Stomach (tissue), 4 donors: ENCODE measurements at regions not wholly inside any gene's neighbourhood (a gene's known extent, or its start where the extent isn't known, plus 50 kb on each side); places are given as distances from the start of the nearest gene placed in this dataset.

Experiments
- EP300 ChIP-seq: sonication (generic); formaldehyde crosslinking; IDR thresholded peaks from one replicate; pipeline ENCODE4 v1.6.1; 2017; ENCODE audit warnings: antibody characterized with exemption
- POLR2A ChIP-seq, 4 donors: fragments of 450-650 bp; IDR thresholded peaks; one replicate each; pipeline ENCODE4 v1.6.1; 2016; ENCODE audit warnings: antibody characterized with exemption in 4 of 4, control low read depth in 2 of 4, mild to moderate bottlenecking in 1 of 4, moderate library complexity in 1 of 4
- TF ChIP-seq, protein P1 (sequence below), 7 experiments: fragments of 450-650 bp in 4 of 7; fragments of 200-600 bp in 3 of 7; sonication (generic) in 3 of 7; IDR thresholded peaks; one replicate each; pipeline ENCODE4 v1.5.1; 2016 to 2019; ENCODE audit warnings: antibody characterized with exemption in 7 of 7, control low read depth in 2 of 7, mild to moderate bottlenecking in 1 of 7

- TF ChIP-seq EP300, result no peak
- no peak for TF ChIP-seq POLR2A (IDR thresholded peaks at IDR 0.05)
- TF ChIP-seq, protein P1, sequence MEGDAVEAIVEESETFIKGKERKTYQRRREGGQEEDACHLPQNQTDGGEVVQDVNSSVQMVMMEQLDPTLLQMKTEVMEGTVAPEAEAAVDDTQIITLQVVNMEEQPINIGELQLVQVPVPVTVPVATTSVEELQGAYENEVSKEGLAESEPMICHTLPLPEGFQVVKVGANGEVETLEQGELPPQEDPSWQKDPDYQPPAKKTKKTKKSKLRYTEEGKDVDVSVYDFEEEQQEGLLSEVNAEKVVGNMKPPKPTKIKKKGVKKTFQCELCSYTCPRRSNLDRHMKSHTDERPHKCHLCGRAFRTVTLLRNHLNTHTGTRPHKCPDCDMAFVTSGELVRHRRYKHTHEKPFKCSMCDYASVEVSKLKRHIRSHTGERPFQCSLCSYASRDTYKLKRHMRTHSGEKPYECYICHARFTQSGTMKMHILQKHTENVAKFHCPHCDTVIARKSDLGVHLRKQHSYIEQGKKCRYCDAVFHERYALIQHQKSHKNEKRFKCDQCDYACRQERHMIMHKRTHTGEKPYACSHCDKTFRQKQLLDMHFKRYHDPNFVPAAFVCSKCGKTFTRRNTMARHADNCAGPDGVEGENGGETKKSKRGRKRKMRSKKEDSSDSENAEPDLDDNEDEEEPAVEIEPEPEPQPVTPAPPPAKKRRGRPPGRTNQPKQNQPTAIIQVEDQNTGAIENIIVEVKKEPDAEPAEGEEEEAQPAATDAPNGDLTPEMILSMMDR (IDR thresholded peaks at IDR 0.05), result no peak
Measured at GRCh38 chr20:53782612-53783246, 189.1 kb upstream of the ZNF217 start.
